Activated CD4-positive, alpha-beta T cell treated with anti-CD3 and anti-CD28 coated beads, Interleukin-2, Interleukin-4, amounts not matched to agents 100 ng/mL and 50 ng/mL, durations not matched to agents 16 hours and 8 hours (primary cell): ENCODE measurements at regions not wholly inside any gene's neighbourhood (a gene's known extent, or its start where the extent isn't known, plus 50 kb on each side); places are given as distances from the start of the nearest gene placed in this dataset.
"Not testable (repeated sequence)": the region's sequence is repeated elsewhere in the genome, so short reads cannot be mapped to it uniquely, and the experiment has no call there.

Experiments used
- DNase-seq: peaks from one replicate; pipeline ENCODE4 v3.0.0-alpha.2; 2020; ENCODE audit warnings: low spot score

- not testable (repeated sequence) for DNase-seq
Measured at GRCh38 chr9:68593760-68594159, 53.1 kb upstream of the TMEM252 start.

- DNase-seq: no peak
Measured at GRCh38 chr9:68595868-68596267, 55.2 kb upstream of the TMEM252 start.

- no peak for DNase-seq
Measured at GRCh38 chr9:68597362-68597997, 56.8 kb upstream of the TMEM252 start.

- DNase-seq: no peak
Measured at GRCh38 chr9:68599826-68600225, 59.1 kb upstream of the TMEM252 start.

GRCh38 chr9:68601081-68601480 is 60.4 kb upstream of the TMEM252 start:
- DNase-seq: no peak

- no peak for DNase-seq
Measured at GRCh38 chr9:68603371-68603770, 62.7 kb upstream of the TMEM252 start.

- no peak for DNase-seq
Measured at GRCh38 chr9:68608763-68609162, 68.1 kb upstream of the TMEM252 start.

GRCh38 chr9:68609901-68610415 is 69.3 kb upstream of the TMEM252 start:
- DNase-seq: no peak

- no peak for DNase-seq
Measured at GRCh38 chr9:68614121-68614520, 73.4 kb upstream of the TMEM252 start.

- DNase-seq: not testable (repeated sequence)
Measured at GRCh38 chr9:68617011-68617410, 76.3 kb upstream of the TMEM252 start.

GRCh38 chr9:68619072-68619471 is 78.4 kb upstream of the TMEM252 start:
- no peak for DNase-seq

GRCh38 chr9:68619636-68620035 is 79.0 kb upstream of the TMEM252 start:
- DNase-seq: no peak

GRCh38 chr9:68625559-68625958 is 79.5 kb upstream of the PIP5K1B start:
- DNase-seq: no peak

- DNase-seq: no peak
Measured at GRCh38 chr9:68626526-68626925, 78.5 kb upstream of the PIP5K1B start.

GRCh38 chr9:68627104-68627503 is 77.9 kb upstream of the PIP5K1B start:
- no peak for DNase-seq

- DNase-seq: no peak
Measured at GRCh38 chr9:68627594-68627993, 77.4 kb upstream of the PIP5K1B start.

GRCh38 chr9:68629042-68629441 is 76.0 kb upstream of the PIP5K1B start:
- DNase-seq: no peak

- no peak for DNase-seq
Measured at GRCh38 chr9:68631811-68632210, 73.2 kb upstream of the PIP5K1B start.

GRCh38 chr9:68637020-68637419 is 68.0 kb upstream of the PIP5K1B start:
- no peak for DNase-seq

GRCh38 chr9:68639261-68639660 is 65.8 kb upstream of the PIP5K1B start:
- DNase-seq: not testable (repeated sequence)

GRCh38 chr9:68640421-68641089 is 64.5 kb upstream of the PIP5K1B start:
- no peak for DNase-seq

- no peak for DNase-seq
Measured at GRCh38 chr9:68643901-68644809, 60.9 kb upstream of the PIP5K1B start.

- DNase-seq: no peak
Measured at GRCh38 chr9:68644831-68645230, 60.2 kb upstream of the PIP5K1B start.
